Activated T-cell treated with anti-CD3 and anti-CD28 coated beads, Interleukin-2, amount 50 U/mL, for 24 hours (primary cell): ENCODE measurements at regions not wholly inside any gene's neighbourhood (a gene's known extent, or its start where the extent isn't known, plus 50 kb on each side); places are given as distances from the start of the nearest gene placed in this dataset.
"Not testable (repeated sequence)": the region's sequence is repeated elsewhere in the genome, so short reads cannot be mapped to it uniquely, and the experiment has no call there.

ENCODE experiments used
- DNase-seq: peaks from one replicate; pipeline ENCODE4 v3.0.0-alpha.2; 2020
- H3K27ac Mint-ChIP-seq: 2 replicates; pipeline ENCODE4 v1.8.0; 2020; ENCODE audit warnings: mild to moderate bottlenecking, mixed read lengths
- H3K27me3 Mint-ChIP-seq: 2 replicates; pipeline ENCODE4 v1.8.0; 2020; ENCODE audit warnings: mixed read lengths
- H3K36me3 Mint-ChIP-seq: 2 replicates; pipeline ENCODE4 v1.8.0; 2020; ENCODE audit warnings: low read depth, mixed read lengths
- H3K4me1 Mint-ChIP-seq: 2 replicates; pipeline ENCODE4 v1.8.0; 2020; ENCODE audit warnings: low read depth, mixed read lengths
- H3K4me3 Mint-ChIP-seq: 2 replicates; pipeline ENCODE4 v1.8.0; 2020; ENCODE audit warnings: mild to moderate bottlenecking, moderate library complexity, mixed read lengths
- H3K9me3 Mint-ChIP-seq: 2 replicates; pipeline ENCODE4 v1.8.0; 2020; ENCODE audit warnings: mixed read lengths

GRCh38 chr4:57305836-57306235, 195.7 kb upstream of the IGFBP7 start:
- DNase-seq: no peak
- no peaks in the 10 kb centered on the region for H3K36me3 Mint-ChIP-seq
- no peaks in the 10 kb centered on the region for H3K27me3 Mint-ChIP-seq
- H3K4me3 Mint-ChIP-seq: no peak overlapping the region
- H3K4me1 Mint-ChIP-seq: no peaks in the 10 kb centered on the region
- peaks cover under 1% of the 10 kb centered on the region for H3K9me3 Mint-ChIP-seq
- no peak overlapping the region for H3K27ac Mint-ChIP-seq

GRCh38 chr4:57303012-57303751, 193.0 kb upstream of the IGFBP7 start:
- H3K27me3 Mint-ChIP-seq: no peaks in the 10 kb centered on the region
- DNase-seq: no peak

GRCh38 chr4:57300300-57300699, 190.1 kb upstream of the IGFBP7 start:
- H3K36me3 Mint-ChIP-seq, H3K4me1 Mint-ChIP-seq: not testable (repeated sequence)

More at GRCh38 chr4:57303012-57303751, 193.0 kb upstream of the IGFBP7 start:
- Mint-ChIP-seq H3K4me3 (no peak overlapping the region), H3K27ac (no peak overlapping the region), H3K4me1 (no peaks in the 10 kb centered on the region), H3K36me3 (no peaks in the 10 kb centered on the region), H3K9me3 (peaks cover 4% of the 10 kb centered on the region)

GRCh38 chr4:57291911-57292310, 181.7 kb upstream of the IGFBP7 start:
- Mint-ChIP-seq H3K9me3 (no peaks in the 10 kb centered on the region), H3K27ac (no peak overlapping the region), H3K4me3 (no peak overlapping the region), H3K36me3 (no peaks in the 10 kb centered on the region), H3K4me1 (no peaks in the 10 kb centered on the region), H3K27me3 (no peaks in the 10 kb centered on the region)
- no peak for DNase-seq

More at GRCh38 chr4:57300300-57300699, 190.1 kb upstream of the IGFBP7 start:
- H3K27me3 Mint-ChIP-seq, H3K27ac Mint-ChIP-seq, H3K4me3 Mint-ChIP-seq, DNase-seq, H3K9me3 Mint-ChIP-seq: not testable (repeated sequence)

- Mint-ChIP-seq H3K9me3 (no peaks in the 10 kb centered on the region), H3K4me3 (no peak overlapping the region), H3K27ac (no peak overlapping the region), H3K27me3 (no peaks in the 10 kb centered on the region), H3K36me3 (no peaks in the 10 kb centered on the region), H3K4me1 (no peaks in the 10 kb centered on the region)
- no peak for DNase-seq
These were observed 177.8 kb upstream of the IGFBP7 start for GRCh38 chr4:57287687-57288604.

- no peak for DNase-seq
- H3K4me3 Mint-ChIP-seq: no peak overlapping the region
- no peaks in the 10 kb centered on the region for H3K9me3 Mint-ChIP-seq
- H3K36me3 Mint-ChIP-seq: no peaks in the 10 kb centered on the region
- peaks cover 3% of the 10 kb centered on the region for H3K27me3 Mint-ChIP-seq
- H3K4me1 Mint-ChIP-seq: no peaks in the 10 kb centered on the region
- H3K27ac Mint-ChIP-seq: no peak overlapping the region
These were observed 172.7 kb upstream of the IGFBP7 start for GRCh38 chr4:57282933-57283310.

GRCh38 chr4:57280481-57280880, 170.3 kb upstream of the IGFBP7 start:
- peaks cover 3% of the 10 kb centered on the region for H3K27me3 Mint-ChIP-seq
- H3K9me3 Mint-ChIP-seq: no peaks in the 10 kb centered on the region
- H3K27ac Mint-ChIP-seq: no peak overlapping the region
- DNase-seq: no peak
- H3K4me3 Mint-ChIP-seq: no peak overlapping the region
- H3K4me1 Mint-ChIP-seq: no peaks in the 10 kb centered on the region
- H3K36me3 Mint-ChIP-seq: no peaks in the 10 kb centered on the region

GRCh38 chr4:57278780-57279179, 168.6 kb upstream of the IGFBP7 start:
- Mint-ChIP-seq H3K9me3 (no peaks in the 10 kb centered on the region), H3K27ac (no peak overlapping the region), H3K4me3 (no peak overlapping the region), H3K27me3 (peaks cover 3% of the 10 kb centered on the region), H3K36me3 (no peaks in the 10 kb centered on the region), H3K4me1 (no peaks in the 10 kb centered on the region)
- no peak for DNase-seq

GRCh38 chr4:57274082-57274481, 163.9 kb upstream of the IGFBP7 start:
- H3K27ac Mint-ChIP-seq: no peak overlapping the region
- no peaks in the 10 kb centered on the region for H3K27me3 Mint-ChIP-seq
- no peak overlapping the region for H3K4me3 Mint-ChIP-seq
- no peaks in the 10 kb centered on the region for H3K9me3 Mint-ChIP-seq
- no peak for DNase-seq
- no peaks in the 10 kb centered on the region for H3K4me1 Mint-ChIP-seq
- no peaks in the 10 kb centered on the region for H3K36me3 Mint-ChIP-seq

- Mint-ChIP-seq H3K36me3 (no peaks in the 10 kb centered on the region), H3K4me3 (no peak overlapping the region), H3K27me3 (no peaks in the 10 kb centered on the region), H3K9me3 (no peaks in the 10 kb centered on the region), H3K4me1 (no peaks in the 10 kb centered on the region), H3K27ac (no peak overlapping the region)
- no peak for DNase-seq
These were observed 160.2 kb upstream of the IGFBP7 start for GRCh38 chr4:57270346-57270745.

- Mint-ChIP-seq H3K4me1 (no peaks in the 10 kb centered on the region), H3K27me3 (no peaks in the 10 kb centered on the region), H3K36me3 (no peaks in the 10 kb centered on the region), H3K4me3 (no peak overlapping the region), H3K27ac (no peak overlapping the region), H3K9me3 (peaks cover 10% of the 10 kb centered on the region)
- no peak for DNase-seq
These were observed 155.8 kb upstream of the IGFBP7 start for GRCh38 chr4:57265831-57266582.

GRCh38 chr4:57254754-57255153, 144.6 kb upstream of the IGFBP7 start:
- H3K9me3 Mint-ChIP-seq: peaks cover 4% of the 10 kb centered on the region
- H3K27me3 Mint-ChIP-seq: no peaks in the 10 kb centered on the region
- no peaks in the 10 kb centered on the region for H3K4me1 Mint-ChIP-seq
- no peak overlapping the region for H3K27ac Mint-ChIP-seq
- H3K36me3 Mint-ChIP-seq: no peaks in the 10 kb centered on the region
- H3K4me3 Mint-ChIP-seq: no peak overlapping the region
- no peak for DNase-seq

GRCh38 chr4:57249083-57249482, 138.9 kb upstream of the IGFBP7 start:
- DNase-seq: no peak
- H3K27ac Mint-ChIP-seq: no peak overlapping the region
- no peaks in the 10 kb centered on the region for H3K9me3 Mint-ChIP-seq
- no peaks in the 10 kb centered on the region for H3K4me1 Mint-ChIP-seq
- H3K27me3 Mint-ChIP-seq: no peaks in the 10 kb centered on the region
- H3K4me3 Mint-ChIP-seq: no peak overlapping the region
- no peaks in the 10 kb centered on the region for H3K36me3 Mint-ChIP-seq

- Mint-ChIP-seq H3K4me3 (no peak overlapping the region), H3K36me3 (no peaks in the 10 kb centered on the region), H3K27ac (no peak overlapping the region), H3K4me1 (no peaks in the 10 kb centered on the region), H3K27me3 (no peaks in the 10 kb centered on the region), H3K9me3 (no peaks in the 10 kb centered on the region)
- DNase-seq: no peak
These were observed 132.9 kb upstream of the IGFBP7 start for GRCh38 chr4:57243076-57243475.
